ENCODE measurements at regions not wholly inside any gene's neighbourhood (a gene's known extent, or its start where the extent isn't known, plus 50 kb on each side); places are given as distances from the start of the nearest gene placed in this dataset.
"Not testable (repeated sequence)": the region's sequence is repeated elsewhere in the genome, so short reads cannot be mapped to it uniquely, and the experiment has no call there.

DNA sequence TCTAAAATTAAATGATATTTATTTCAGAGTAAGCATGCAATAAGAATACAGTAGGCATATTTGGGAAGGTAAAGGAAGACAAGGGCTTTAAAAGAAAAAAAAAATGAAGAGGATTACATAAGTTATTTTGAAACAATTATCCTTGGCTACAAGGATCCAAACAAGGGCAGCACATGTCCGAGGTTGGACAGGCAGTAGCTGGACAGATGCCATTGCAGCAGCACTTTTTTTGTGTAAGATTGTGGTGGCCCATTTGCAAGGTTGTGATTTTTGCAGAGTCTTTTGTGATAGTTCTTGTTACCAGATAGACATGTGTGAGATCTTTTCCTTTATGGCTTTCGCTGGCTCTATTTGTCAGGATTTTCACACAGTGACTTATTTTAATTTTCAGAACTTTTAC, 89.4 kb upstream of the COG2 start:
- peaks cover 34% of the 10 kb centered on the region for H3K27me3 ChIP-seq
- 55 to 58% methylated on average over 2 of the region's 2 CpGs for WGBS, 2 donors (ENCODE audit: low coverage in 1 of 2)
- no peaks in the 10 kb centered on the region for H3K9me3 ChIP-seq
- TF ChIP-seq POLR2A (IDR thresholded peaks at IDR 0.05) (no peak), EP300 (IDR thresholded peaks at IDR 0.05) (no peak)
- no peaks in the 10 kb centered on the region for H3K4me1 ChIP-seq
- no peaks in the 10 kb centered on the region for H3K36me3 ChIP-seq
- no peak overlapping the region for H3K4me3 ChIP-seq
- no peak overlapping the region for H3K27ac ChIP-seq
- no peak for ATAC-seq

DNA sequence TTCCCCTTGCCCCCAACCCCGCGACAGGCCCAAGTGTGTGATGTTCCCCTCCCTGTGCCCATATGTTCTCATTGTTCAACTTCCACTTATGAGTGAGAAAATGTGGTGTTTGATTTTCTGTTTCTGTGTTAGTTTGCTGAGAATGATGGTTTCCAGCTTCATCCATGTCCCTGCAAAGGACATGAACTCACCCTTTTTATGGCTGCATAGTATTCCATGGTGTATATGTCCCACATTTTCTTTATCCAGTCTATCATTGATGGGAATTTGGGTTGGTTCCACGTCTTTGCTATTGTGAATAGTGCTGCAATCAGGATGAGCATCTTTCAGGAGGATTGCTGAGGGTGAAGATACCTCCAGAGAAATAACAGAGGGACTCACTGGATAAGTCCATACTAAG, 91.3 kb upstream of the COG2 start:
- ATAC-seq, H3K36me3 ChIP-seq, H3K4me3 ChIP-seq, H3K27ac ChIP-seq, H3K9me3 ChIP-seq, H3K4me1 ChIP-seq: not testable (repeated sequence)
- WGBS, 2 donors (ENCODE audit: low coverage in 1 of 2) = 38 to 73% methylated on average over 3 of the region's 3 CpGs
- H3K27me3 ChIP-seq = peaks cover 34% of the 10 kb centered on the region

DNA sequence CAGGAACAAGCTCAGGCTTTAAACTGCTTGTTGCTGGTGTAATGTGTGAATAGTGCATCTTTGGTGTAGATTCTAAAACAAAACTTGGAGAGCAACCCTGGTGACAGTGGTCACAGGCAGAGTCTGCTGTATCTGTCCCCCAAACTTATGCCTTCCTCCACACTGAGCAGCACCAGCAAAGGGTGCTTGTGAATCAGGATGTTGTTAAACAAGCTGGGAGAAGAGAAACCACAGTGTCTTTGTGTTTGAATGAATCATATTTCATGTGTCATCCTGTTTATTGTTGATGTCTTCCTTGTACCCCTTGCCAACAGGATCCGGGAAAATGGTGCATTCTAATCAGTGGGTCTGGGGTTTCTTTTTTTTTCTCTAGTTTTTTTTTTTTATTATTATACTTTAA, 91.9 kb upstream of the COG2 start:
- H3K36me3 ChIP-seq = no peaks in the 10 kb centered on the region
- ATAC-seq = no peak
- WGBS, 2 donors (ENCODE audit: low coverage in 1 of 2) = 40 to 45% methylated on average over 1 of the region's 1 CpG

DNA sequence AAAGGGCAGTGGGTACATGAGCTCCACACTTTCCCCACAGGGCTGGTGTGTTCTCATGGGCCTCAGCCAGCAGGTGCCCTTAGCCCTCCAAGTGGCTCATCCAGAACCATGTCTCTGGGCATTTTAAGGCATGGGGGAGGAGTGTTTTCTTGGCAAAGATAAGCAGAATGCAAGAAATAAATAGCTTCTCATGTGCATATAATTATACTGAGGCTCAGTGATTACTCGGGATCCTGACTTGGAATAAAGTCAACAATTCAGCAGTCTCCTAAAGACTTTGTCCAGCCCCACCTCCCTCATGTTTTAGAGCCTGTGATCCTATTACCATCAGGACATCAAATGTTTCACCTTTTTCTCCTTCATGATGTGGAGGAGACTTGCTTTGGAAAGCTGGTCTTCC, 92.7 kb upstream of the COG2 start:
- H3K9me3 ChIP-seq = no peaks in the 10 kb centered on the region
- H3K4me3 ChIP-seq = no peak overlapping the region
- no peak for ATAC-seq
- peaks cover 34% of the 10 kb centered on the region for H3K27me3 ChIP-seq
- no peaks in the 10 kb centered on the region for H3K4me1 ChIP-seq
- TF ChIP-seq EP300 (IDR thresholded peaks at IDR 0.05) (no peak), POLR2AphosphoS5 (IDR thresholded peaks at IDR 0.05) (no peak), POLR2A (IDR thresholded peaks at IDR 0.05) (no peak)
- TF ChIP-seq, protein P1, sequence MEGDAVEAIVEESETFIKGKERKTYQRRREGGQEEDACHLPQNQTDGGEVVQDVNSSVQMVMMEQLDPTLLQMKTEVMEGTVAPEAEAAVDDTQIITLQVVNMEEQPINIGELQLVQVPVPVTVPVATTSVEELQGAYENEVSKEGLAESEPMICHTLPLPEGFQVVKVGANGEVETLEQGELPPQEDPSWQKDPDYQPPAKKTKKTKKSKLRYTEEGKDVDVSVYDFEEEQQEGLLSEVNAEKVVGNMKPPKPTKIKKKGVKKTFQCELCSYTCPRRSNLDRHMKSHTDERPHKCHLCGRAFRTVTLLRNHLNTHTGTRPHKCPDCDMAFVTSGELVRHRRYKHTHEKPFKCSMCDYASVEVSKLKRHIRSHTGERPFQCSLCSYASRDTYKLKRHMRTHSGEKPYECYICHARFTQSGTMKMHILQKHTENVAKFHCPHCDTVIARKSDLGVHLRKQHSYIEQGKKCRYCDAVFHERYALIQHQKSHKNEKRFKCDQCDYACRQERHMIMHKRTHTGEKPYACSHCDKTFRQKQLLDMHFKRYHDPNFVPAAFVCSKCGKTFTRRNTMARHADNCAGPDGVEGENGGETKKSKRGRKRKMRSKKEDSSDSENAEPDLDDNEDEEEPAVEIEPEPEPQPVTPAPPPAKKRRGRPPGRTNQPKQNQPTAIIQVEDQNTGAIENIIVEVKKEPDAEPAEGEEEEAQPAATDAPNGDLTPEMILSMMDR (IDR thresholded peaks at IDR 0.05) = no peak
- H3K36me3 ChIP-seq = no peaks in the 10 kb centered on the region
- 22% methylated on average over 1 of the region's 1 CpG; no CpG with 5 or more reads in 1 of the 2 donors for WGBS, 2 donors (ENCODE audit: low coverage in 1 of 2)
- no peak overlapping the region for H3K27ac ChIP-seq

More for the DNA sequence above, 91.9 kb upstream of the COG2 start:
- Histone ChIP-seq H3K9me3 (no peaks in the 10 kb centered on the region), H3K4me1 (no peaks in the 10 kb centered on the region), H3K27ac (no peak overlapping the region), H3K4me3 (no peak overlapping the region), H3K27me3 (peaks cover 34% of the 10 kb centered on the region)
- TF ChIP-seq EP300 (IDR thresholded peaks at IDR 0.05) (no peak), POLR2A (IDR thresholded peaks at IDR 0.05) (no peak)

DNA sequence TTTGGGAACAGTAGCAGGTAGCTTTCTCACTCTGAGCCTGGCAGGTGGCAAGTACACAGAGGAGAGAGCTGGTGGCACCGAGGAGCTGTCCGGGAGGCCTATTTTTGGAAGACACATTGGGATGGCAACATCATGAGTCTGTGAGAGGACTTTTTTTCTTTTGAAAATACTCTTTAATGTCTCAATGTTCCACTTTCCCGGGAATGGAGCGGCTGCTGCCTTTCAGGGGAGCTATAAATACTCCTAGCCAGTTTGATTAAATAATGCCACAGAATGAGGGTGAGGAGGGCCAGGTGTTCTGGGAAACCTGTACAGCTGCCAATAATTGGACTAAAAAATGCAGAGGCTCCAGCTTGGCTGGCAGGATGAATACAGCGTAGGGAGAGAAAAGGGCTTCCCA, 93.3 kb upstream of the COG2 start:
- no peak overlapping the region for H3K4me3 ChIP-seq
- H3K9me3 ChIP-seq = no peaks in the 10 kb centered on the region
- H3K4me1 ChIP-seq = no peaks in the 10 kb centered on the region
- H3K27me3 ChIP-seq = peaks cover 30% of the 10 kb centered on the region
- no peaks in the 10 kb centered on the region for H3K36me3 ChIP-seq
- WGBS, 2 donors (ENCODE audit: low coverage in 1 of 2) = 56% methylated on average over 5 of the region's 5 CpGs; no CpG with 5 or more reads in 1 of the 2 donors
- no peak overlapping the region for H3K27ac ChIP-seq
- TF ChIP-seq, protein P1 (IDR thresholded peaks at IDR 0.05) = no peak
- TF ChIP-seq EP300 (IDR thresholded peaks at IDR 0.05) = no peak
- no peak for TF ChIP-seq POLR2AphosphoS5 (IDR thresholded peaks at IDR 0.05)
- no peak for TF ChIP-seq POLR2A (IDR thresholded peaks at IDR 0.05)
- ATAC-seq = no peak

DNA sequence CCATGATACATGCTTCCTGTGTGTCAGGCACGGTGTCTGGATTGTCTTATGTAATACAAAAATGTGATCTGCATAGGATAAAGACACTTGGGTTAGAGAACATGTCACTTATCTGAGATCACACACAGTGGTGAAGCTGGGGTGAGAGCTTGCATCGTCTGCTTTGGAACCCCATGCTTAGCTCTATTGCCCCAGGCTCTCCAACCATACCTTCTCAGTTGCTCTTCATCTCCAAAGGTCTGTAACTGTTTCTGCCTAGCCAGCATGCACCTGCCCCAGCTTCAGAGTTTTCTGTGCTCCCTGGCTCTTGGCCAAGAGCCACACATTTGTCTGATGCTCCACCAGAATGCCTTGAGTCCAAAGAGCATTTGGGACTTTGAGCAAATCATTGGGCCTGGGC, 93.9 kb upstream of the COG2 start:
- Histone ChIP-seq H3K27me3 (peaks cover 23% of the 10 kb centered on the region), H3K36me3 (no peaks in the 10 kb centered on the region), H3K27ac (no peak overlapping the region), H3K4me3 (no peak overlapping the region), H3K9me3 (no peaks in the 10 kb centered on the region), H3K4me1 (no peaks in the 10 kb centered on the region)
- ATAC-seq = no peak
- TF ChIP-seq POLR2A (IDR thresholded peaks at IDR 0.05) (no peak), EP300 (IDR thresholded peaks at IDR 0.05) (no peak), POLR2AphosphoS5 (IDR thresholded peaks at IDR 0.05) (no peak)
- TF ChIP-seq, protein P1 (IDR thresholded peaks at IDR 0.05) = no peak
- WGBS, 2 donors (ENCODE audit: low coverage in 1 of 2) = 53 to 65% methylated on average over 2 of the region's 2 CpGs
